GM10266 (cell line): ENCODE measurements at regions not wholly inside any gene's neighbourhood (a gene's known extent, or its start where the extent isn't known, plus 50 kb on each side); places are given as distances from the start of the nearest gene placed in this dataset.
"Not testable (repeated sequence)": the region's sequence is repeated elsewhere in the genome, so short reads cannot be mapped to it uniquely, and the experiment has no call there.

Experiments used
- DNase-seq: peaks from one replicate; pipeline ENCODE4 v3.0.0; 2012; ENCODE audit errors: extremely low spot score
- TF ChIP-seq, protein P1 (sequence below): IDR thresholded peaks from 2 replicates; pipeline ENCODE4 v1.5.1; 2012; ENCODE audit warnings: mild to moderate bottlenecking, low read depth; ENCODE audit not compliant: control insufficient read depth, insufficient read depth; ENCODE audit errors: missing control alignments

DNA sequence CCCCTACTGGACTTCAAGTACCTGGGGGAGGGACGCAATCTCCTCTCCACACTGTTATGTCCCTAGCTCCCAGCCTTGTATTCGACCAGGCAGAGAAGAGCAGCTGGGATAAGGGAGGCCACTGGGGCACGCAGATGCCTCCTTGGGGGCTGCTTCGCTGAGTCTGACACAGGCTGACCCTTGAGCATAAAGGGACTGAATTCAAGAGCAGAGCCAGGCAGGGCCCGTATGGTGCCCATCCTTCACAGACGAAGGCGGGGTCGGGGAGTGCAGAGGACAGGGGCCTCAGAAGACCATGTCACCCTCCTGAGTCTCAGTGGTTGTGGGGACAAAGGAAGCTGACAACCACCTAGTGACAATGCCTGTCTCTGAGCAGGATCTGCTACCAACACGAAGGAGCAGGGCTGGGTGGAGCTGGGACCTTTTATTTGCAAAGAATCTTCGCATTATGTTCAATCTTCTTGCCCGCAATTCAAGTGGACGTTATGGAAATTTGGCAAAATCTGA, 124.6 kb downstream of the TUBA3C start:
- TF ChIP-seq, protein P1, sequence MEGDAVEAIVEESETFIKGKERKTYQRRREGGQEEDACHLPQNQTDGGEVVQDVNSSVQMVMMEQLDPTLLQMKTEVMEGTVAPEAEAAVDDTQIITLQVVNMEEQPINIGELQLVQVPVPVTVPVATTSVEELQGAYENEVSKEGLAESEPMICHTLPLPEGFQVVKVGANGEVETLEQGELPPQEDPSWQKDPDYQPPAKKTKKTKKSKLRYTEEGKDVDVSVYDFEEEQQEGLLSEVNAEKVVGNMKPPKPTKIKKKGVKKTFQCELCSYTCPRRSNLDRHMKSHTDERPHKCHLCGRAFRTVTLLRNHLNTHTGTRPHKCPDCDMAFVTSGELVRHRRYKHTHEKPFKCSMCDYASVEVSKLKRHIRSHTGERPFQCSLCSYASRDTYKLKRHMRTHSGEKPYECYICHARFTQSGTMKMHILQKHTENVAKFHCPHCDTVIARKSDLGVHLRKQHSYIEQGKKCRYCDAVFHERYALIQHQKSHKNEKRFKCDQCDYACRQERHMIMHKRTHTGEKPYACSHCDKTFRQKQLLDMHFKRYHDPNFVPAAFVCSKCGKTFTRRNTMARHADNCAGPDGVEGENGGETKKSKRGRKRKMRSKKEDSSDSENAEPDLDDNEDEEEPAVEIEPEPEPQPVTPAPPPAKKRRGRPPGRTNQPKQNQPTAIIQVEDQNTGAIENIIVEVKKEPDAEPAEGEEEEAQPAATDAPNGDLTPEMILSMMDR: no peak
- DNase-seq: no peak

DNA sequence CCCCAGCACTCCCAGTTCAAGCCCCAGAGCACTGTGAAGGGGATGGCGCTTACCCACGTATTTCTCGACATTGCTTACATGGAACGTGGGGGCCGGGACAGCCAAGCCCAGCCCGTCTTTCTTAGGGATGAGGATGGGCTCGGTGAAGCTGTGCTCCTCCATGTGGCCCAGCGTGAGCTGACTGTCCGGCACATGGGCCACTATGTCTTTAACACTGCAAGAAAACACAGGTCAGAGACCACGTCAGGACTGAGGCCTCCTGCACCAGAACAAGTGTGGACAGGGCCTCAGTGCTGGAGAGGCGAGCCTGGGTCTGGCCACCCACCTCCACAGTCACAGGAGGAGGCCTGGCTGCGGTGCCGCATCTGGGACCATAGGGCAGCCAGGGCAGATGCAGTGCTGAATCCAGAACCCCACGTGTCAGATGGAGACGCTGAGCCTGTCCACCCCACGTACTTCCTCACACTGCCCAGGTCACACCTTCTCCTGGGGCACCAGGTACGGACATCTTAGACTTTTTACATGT, 125.2 kb downstream of the TUBA3C start:
- TF ChIP-seq, protein P1: no peak
- no peak for DNase-seq

DNA sequence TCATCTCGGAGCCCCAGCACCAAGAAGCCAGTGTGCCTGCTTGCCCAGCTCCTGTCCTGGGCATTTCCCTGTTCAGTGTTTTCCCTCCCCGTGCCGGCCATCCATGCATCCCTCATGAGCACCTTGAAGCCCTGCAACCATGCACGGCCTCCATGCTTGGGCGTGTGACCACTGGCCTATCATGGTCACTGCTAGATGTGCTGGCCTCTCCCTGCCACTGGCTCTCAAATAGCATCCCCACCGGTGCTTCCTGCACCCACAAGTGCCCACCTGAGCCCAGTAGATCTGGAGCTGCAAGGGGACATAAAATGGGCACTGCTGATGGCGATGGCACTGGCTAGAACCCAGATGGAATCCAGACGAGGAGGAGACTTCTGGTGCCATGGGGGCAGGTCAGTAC, 126.0 kb downstream of the TUBA3C start:
- no peak for DNase-seq
- TF ChIP-seq, protein P1: no peak

DNA sequence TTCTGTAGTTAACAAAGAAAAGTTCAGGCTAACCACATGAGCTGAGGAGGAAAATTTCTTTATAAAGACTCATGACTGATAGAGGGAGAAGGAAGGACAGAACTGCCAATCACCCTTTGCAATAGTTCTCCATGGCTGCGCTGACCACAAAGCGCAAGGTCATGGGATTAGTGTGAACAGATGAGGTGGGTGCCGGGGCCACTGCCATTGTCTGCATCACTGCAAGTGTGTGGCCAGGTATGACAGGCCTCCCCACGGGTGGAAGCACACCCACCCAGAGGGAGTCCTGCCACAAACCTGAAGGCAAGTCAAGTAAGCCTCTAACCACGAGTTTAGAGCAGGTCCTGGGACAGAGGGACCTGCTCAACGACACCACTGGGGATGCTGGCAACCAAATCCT, 128.1 kb downstream of the TUBA3C start:
- TF ChIP-seq, protein P1: no peak
- DNase-seq: no peak

DNA sequence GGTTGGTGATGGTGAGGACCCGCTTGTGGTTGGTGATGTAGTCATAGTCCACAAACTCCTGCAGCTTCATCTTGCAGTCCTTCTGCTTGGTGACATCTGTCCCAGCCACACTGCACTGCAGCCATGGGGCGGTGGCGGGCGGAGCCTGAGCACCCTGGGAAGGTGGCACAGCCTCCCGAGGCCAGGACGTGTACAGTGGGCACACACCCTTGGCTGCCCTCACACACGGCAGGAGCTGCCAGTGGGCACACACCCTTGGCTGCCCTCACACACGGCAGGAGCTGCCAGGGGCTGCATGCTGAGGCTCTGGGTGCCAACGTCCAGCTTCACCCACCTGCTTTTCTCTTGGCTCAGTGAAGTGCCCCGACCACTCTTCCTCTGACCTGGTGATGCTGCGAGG, 128.7 kb downstream of the TUBA3C start:
- DNase-seq: no peak
- TF ChIP-seq, protein P1: no peak

DNA sequence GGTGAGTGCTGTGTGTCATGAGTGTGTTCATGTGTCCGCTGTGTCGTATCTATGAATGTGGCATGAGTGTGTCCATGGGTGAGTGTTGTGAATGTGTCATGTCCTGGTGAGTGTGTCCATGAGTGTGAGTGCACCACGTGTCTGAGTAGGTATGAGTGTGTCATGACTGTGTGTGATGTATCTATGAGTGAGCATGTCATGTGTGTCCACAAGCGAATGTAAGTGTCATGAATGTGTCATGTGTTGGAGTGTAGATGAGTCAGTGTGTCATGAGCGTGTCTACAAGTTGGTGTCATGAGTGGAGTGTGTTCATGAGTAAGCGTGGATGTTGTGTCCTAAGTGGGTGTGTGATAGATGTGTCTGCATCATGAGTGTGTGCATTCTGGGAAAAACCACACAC, 129.4 kb downstream of the TUBA3C start:
- no peak for DNase-seq
- TF ChIP-seq, protein P1: no peak

DNA sequence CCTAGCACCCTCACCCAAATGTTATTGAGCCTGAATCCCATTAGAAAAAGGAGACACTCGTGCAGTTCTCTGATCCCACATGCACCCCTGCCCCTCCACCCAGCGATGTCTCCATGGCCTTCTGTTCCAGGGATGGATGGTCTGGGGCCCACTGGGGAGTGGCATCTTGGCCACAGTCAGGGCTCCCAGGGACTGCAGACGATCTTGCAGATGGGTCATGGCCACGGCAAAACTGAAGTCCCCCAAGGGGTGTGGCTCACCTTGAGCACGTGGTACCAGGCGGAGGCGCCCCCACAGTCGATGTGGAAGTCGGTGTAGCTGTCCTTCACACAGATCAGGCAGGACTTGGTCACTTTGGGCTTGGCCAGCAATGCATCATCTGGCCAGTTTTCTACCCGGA, 130.7 kb downstream of the TUBA3C start:
- TF ChIP-seq, protein P1: no peak

DNA sequence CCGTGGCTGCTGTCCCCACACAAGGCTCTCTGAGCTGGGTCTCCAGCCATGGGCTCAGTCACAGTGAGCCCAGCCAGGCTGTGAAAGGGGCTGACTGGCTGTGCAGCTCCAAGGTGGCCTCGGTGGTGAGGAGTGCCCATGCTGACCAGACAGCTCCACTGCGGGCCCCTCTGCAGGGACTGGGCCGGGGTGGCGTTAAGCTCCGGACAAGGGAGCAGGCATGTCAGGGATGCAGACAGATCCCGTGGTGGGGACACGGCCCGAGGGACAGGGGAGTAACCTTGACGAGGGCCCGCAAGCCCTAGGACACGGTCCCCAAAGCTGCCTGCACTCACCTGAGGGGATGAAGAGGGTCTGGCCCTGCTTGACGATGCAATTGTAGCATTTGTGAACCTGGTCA, 132.0 kb downstream of the TUBA3C start:
- DNase-seq: not testable (repeated sequence)

More for the DNA sequence above, 130.7 kb downstream of the TUBA3C start:
- no peak for DNase-seq
